ENCODE measurements at regions not wholly inside any gene's neighbourhood (a gene's known extent, or its start where the extent isn't known, plus 50 kb on each side); places are given as distances from the start of the nearest gene placed in this dataset.

DNA sequence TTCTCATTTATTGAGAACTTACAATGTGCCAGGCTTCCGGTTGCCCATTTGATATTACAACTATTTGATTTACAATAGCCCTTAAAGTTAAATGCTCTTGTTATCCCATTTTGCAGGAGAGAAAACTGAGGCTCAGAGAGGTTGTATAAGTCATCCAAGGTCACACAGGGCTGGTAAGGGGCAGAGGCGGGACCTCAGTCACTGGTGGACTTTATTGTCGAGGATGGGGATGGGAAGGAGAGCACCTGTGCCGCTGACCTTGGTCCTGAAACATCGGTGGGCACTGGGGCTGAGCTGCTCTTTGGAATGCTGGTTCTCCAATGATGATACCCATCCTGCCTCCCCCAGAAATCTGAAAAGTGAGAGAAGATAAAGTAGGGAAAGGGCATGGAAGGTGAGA is 265.4 kb downstream of the MIAT start:
- TF ChIP-seq, protein P1, sequence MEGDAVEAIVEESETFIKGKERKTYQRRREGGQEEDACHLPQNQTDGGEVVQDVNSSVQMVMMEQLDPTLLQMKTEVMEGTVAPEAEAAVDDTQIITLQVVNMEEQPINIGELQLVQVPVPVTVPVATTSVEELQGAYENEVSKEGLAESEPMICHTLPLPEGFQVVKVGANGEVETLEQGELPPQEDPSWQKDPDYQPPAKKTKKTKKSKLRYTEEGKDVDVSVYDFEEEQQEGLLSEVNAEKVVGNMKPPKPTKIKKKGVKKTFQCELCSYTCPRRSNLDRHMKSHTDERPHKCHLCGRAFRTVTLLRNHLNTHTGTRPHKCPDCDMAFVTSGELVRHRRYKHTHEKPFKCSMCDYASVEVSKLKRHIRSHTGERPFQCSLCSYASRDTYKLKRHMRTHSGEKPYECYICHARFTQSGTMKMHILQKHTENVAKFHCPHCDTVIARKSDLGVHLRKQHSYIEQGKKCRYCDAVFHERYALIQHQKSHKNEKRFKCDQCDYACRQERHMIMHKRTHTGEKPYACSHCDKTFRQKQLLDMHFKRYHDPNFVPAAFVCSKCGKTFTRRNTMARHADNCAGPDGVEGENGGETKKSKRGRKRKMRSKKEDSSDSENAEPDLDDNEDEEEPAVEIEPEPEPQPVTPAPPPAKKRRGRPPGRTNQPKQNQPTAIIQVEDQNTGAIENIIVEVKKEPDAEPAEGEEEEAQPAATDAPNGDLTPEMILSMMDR (IDR thresholded peaks at IDR 0.05) = no peak
- intact Hi-C loops (cut with DNase I; ENCODE audit: low total_unique reads) = no loop called here
- H3K36me3 ChIP-seq = no peaks in the 10 kb centered on the region

DNA sequence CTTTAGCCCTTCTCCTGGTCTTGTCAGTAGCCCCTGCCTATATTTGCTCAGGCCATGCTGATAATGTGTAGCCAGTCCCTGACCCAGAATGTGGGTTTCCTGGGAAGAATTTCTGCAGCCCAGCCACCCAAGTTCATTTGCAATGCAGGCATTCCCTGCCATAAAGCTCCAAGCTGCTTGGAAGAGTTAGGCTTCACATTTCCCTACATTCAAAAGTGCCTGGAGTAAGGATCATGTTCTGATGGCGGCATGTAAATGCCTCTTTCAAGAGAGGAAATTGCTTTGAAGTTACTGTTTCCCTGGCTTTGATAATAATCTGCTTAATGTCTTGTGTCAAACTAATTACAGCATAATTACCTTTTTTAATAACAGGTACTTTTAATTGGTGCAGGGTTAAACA is 266.1 kb downstream of the MIAT start:
- Histone ChIP-seq H3K4me3 (no peak overlapping the region), H3K27me3 (no peaks in the 10 kb centered on the region), H3K27ac (no peak overlapping the region), H3K4me1 (peaks cover 0 to 17% (median 2%) of the 10 kb centered on the region in 4 donors), H3K36me3 (no peaks in the 10 kb centered on the region), H3K9me3 (no peaks in the 10 kb centered on the region)
- DNase-seq = no peak
- TF ChIP-seq, protein P1 (IDR thresholded peaks at IDR 0.05) = no peak
- intact Hi-C loops (cut with DNase I; ENCODE audit: low total_unique reads) = no loop called here

More for the DNA sequence above, 265.4 kb downstream of the MIAT start:
- peaks cover 0 to 11% (median 2%) of the 10 kb centered on the region in 4 donors for H3K4me1 ChIP-seq
- no peaks in the 10 kb centered on the region for H3K9me3 ChIP-seq
- no peaks in the 10 kb centered on the region for H3K27me3 ChIP-seq
- no peak overlapping the region for H3K4me3 ChIP-seq
- H3K27ac ChIP-seq = no peak overlapping the region
- DNase-seq = no peak

DNA sequence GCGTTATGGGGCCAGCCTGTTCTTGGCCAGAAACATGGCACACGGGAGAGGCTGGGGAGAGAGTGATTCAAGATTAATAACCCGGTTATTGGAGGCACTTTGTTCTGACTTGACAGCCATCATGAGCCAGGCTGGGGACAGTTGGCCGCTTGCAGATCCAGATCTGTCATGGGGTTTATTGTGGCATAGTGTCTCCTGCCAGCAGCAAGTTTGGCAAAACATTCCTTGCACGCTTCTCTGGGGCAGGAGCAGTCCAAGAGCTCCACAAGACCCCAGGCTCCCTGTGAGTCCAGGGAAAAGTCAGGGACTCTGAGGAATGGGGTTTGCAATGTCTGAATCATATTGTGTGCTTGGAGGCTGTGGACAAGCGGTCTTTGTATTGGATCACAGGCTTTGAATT is 270.4 kb downstream of the MIAT start:
- DNase-seq = no peak
- Histone ChIP-seq H3K9me3 (no peaks in the 10 kb centered on the region), H3K36me3 (no peaks in the 10 kb centered on the region), H3K4me3 (no peak overlapping the region), H3K27me3 (no peaks in the 10 kb centered on the region), H3K27ac (peak overlapping the region; percentile 19 to 28), H3K4me1 (peaks cover 0 to 15% (median 0%) of the 10 kb centered on the region in 4 donors)
- intact Hi-C loops (cut with DNase I; ENCODE audit: low total_unique reads) = no loop called here
- TF ChIP-seq, protein P1 (IDR thresholded peaks at IDR 0.05) = no peak

DNA sequence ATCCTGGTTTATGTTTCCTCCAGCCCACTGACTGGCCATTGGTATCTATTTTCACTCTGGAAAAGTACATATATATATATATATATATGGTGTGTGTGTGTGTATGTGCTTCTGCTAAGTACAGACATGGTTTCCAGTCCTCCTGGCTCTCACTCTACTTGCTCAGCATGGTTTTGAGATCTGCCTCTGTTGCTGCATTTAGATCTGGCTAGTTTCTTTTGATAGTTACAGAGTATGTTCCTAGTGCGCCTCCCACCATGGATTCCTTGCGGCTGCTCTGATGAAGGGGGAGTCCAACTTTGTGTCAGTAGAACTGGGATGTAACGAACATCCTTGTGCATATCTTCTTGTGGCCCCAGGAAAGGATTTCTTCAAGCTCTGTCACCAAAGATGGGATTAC is 274.1 kb downstream of the MIAT start:
- Histone ChIP-seq H3K27ac (no peak overlapping the region), H3K4me1 (peaks cover 0 to 22% (median under 1%) of the 10 kb centered on the region in 4 donors), H3K9me3 (no peaks in the 10 kb centered on the region), H3K36me3 (no peaks in the 10 kb centered on the region), H3K4me3 (no peak overlapping the region), H3K27me3 (no peaks in the 10 kb centered on the region)
- TF ChIP-seq, protein P1 (IDR thresholded peaks at IDR 0.05) = no peak
- DNase-seq = no peak
- intact Hi-C loops (cut with DNase I; ENCODE audit: low total_unique reads) = no loop called here

DNA sequence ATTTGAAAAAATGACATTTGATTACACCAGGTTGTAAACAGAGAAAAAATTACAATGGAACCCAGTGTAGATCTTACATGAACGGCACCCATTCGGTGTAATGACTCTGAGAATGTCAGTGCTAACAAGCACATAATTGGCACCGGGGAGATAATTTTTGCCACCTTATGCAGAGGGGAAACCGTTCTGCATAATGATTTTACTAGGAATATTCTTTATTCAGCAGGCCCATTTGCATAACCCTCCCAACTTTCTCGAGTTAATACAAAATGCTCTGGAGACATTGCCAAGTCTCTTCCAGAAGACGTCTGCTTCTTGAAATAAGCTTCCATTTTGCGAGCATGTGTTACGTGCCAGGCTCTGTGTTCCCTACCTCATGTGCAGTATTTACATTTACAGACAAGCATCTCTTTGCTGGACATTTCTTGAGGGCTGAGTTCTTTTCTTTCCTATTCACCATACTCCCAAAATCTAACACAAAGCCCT is 275.8 kb downstream of the MIAT start:
- Histone ChIP-seq H3K27ac (no peak overlapping the region), H3K36me3 (no peaks in the 10 kb centered on the region), H3K27me3 (no peaks in the 10 kb centered on the region), H3K4me1 (peaks cover 0 to 15% (median 2%) of the 10 kb centered on the region in 4 donors), H3K9me3 (peaks cover 0 to 4% (median 0%) of the 10 kb centered on the region in 3 donors), H3K4me3 (no peak overlapping the region)
- no peak for DNase-seq
- TF ChIP-seq, protein P1 (IDR thresholded peaks at IDR 0.05) = no peak
- intact Hi-C loops (cut with DNase I; ENCODE audit: low total_unique reads) = no loop called here

DNA sequence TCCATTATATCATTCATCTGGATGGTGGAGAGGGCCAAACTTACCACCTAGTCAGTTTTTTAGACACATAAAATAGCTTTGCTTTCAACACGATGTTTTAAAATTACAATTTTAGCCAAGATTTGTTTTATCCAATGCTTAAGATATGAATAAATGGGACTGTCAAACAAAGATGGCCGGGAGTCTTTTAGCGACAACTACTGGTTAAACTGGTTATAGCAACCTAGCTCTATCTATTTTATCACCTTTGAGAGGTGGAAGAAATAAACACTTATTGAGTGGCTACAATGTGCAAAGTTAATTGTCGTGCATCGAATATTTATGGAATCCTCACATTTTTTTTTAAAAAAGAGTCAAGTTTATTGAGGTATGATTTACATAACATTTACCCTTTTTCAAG is 279.8 kb downstream of the MIAT start:
- Histone ChIP-seq H3K4me3 (no peak overlapping the region), H3K27me3 (no peaks in the 10 kb centered on the region), H3K36me3 (no peaks in the 10 kb centered on the region), H3K4me1 (peaks cover 0 to 10% (median 2%) of the 10 kb centered on the region in 4 donors), H3K27ac (no peak overlapping the region), H3K9me3 (peaks cover 0 to 4% (median 0%) of the 10 kb centered on the region in 3 donors)
- DNase-seq = no peak
- TF ChIP-seq, protein P1 (IDR thresholded peaks at IDR 0.05) = no peak
- intact Hi-C loops (cut with DNase I; ENCODE audit: low total_unique reads) = no loop called here

Data from tibial artery (tissue), 4 donors.